Endothelial cell of umbilical vein (primary cell): ENCODE measurements at regions not wholly inside any gene's neighbourhood (a gene's known extent, or its start where the extent isn't known, plus 50 kb on each side); places are given as distances from the start of the nearest gene placed in this dataset.

ENCODE experiments used
- BruUV-seq: library from RNA; stranded (reverse); fragments of 400-500 nt; replicated peaks from 2 replicates; lab custom pipeline; 2021; lab: Mats Ljungman, UMichigan
- CTCF ChIA-PET: fragments of 300-600, 350-600 bp; sonication (Branson Sonifier 250); formaldehyde crosslinking; loops from one replicate; lab custom pipeline; 2021; ENCODE audit warnings: antibody characterized with exemption, inconsistent platforms; lab: Charles Lee
- POLR2A ChIA-PET: fragments of 300-600, 350-600 bp; sonication (Branson Sonifier 250); formaldehyde crosslinking; loops from one replicate; lab custom pipeline; 2021; ENCODE audit warnings: antibody characterized with exemption, inconsistent platforms; lab: Charles Lee
- DNase-seq: peaks from one replicate; pipeline ENCODE4 v3.0.0-alpha.2; 2011; ENCODE audit warnings: low read depth, low spot score
- FAIRE-seq: peaks from 2 replicates; lab custom pipeline; 2011; peaks lifted over from hg19 to GRCh38; lab: Jason Lieb, UNC
- H2AFZ ChIP-seq: 2 replicates; pipeline ENCODE4 v1.6.0; 2012; ENCODE audit warnings: low read depth, low read length, control low read depth, inconsistent platforms
- H3K27ac ChIP-seq: 2 replicates; pipeline ENCODE4 v1.5.1; 2011; ENCODE audit warnings: low read depth, mild to moderate bottlenecking, control low read depth, low read length, moderate library complexity; ENCODE audit not compliant: insufficient read depth
- H3K27me3 ChIP-seq, 2 experiments: 2 replicates each; pipeline versions ENCODE4 v1.6.0 to v1.6.1; 2011; ENCODE audit warnings: low read length in 2 of 2, mixed read lengths in 1 of 2; ENCODE audit not compliant: control insufficient read depth in 2 of 2, insufficient read depth in 2 of 2
- H3K36me3 ChIP-seq, 2 experiments: 2 replicates in 1 of 2; 3 replicates in 1 of 2; pipeline ENCODE4 v1.5.1; 2011; ENCODE audit warnings: low read length in 2 of 2, mild to moderate bottlenecking in 1 of 2, moderate library complexity in 1 of 2; ENCODE audit not compliant: control insufficient read depth in 2 of 2, insufficient read depth in 2 of 2; ENCODE audit errors: extremely low read depth in 1 of 2
- H3K4me1 ChIP-seq: 3 replicates; pipeline ENCODE4 v1.5.1; 2011; ENCODE audit warnings: mild to moderate bottlenecking, low read length; ENCODE audit not compliant: control insufficient read depth, insufficient read depth; ENCODE audit errors: extremely low read depth
- H3K4me2 ChIP-seq: 2 replicates; pipeline ENCODE4 v1.6.1; 2011; ENCODE audit warnings: low read length, control low read depth, mixed read lengths; ENCODE audit not compliant: insufficient read depth
- H3K4me3 ChIP-seq, 3 experiments: fragments of 200-600 bp in 1 of 3; sonication (generic), shearing (Covaris generic) in 1 of 3; replicated peaks in 1 of 3; 2 replicates each; pipeline ENCODE4 v1.5.1; 2011 to 2016; ENCODE audit warnings: control low read depth in 3 of 3, low read length in 3 of 3, mild to moderate bottlenecking in 2 of 3, inconsistent platforms in 1 of 3, low read depth in 1 of 3, moderate library complexity in 1 of 3; ENCODE audit not compliant: insufficient read depth in 1 of 3
- H3K79me2 ChIP-seq: 2 replicates; pipeline ENCODE4 v1.6.0; 2012; ENCODE audit warnings: low read length, inconsistent platforms; ENCODE audit not compliant: control insufficient read depth, insufficient read depth
- H3K9ac ChIP-seq: replicated peaks from 2 replicates; pipeline ENCODE3; 2011; ENCODE audit warnings: low read length, control low read depth; ENCODE audit not compliant: insufficient read depth; ENCODE audit errors: extremely low read depth
- H3K9me1 ChIP-seq: replicated peaks from 3 replicates; pipeline ENCODE4 v1.6.0; 2011; ENCODE audit warnings: mild to moderate bottlenecking, low read length; ENCODE audit not compliant: control insufficient read depth, insufficient read depth; ENCODE audit errors: extremely low read depth
- H3K9me3 ChIP-seq: replicated peaks from 2 replicates; pipeline ENCODE4 v1.5.1; 2012; ENCODE audit warnings: low read length, inconsistent platforms; ENCODE audit not compliant: control insufficient read depth, insufficient read depth
- H4K20me1 ChIP-seq: replicated peaks from 2 replicates; pipeline ENCODE3; 2011; ENCODE audit warnings: mild to moderate bottlenecking, low read length; ENCODE audit not compliant: control insufficient read depth, insufficient read depth; ENCODE audit errors: extremely low read depth
- CTCF ChIP-seq, 2 donors: IDR thresholded peaks; 1 replicate in 1 of 2; 2 replicates in 1 of 2; pipeline ENCODE4 v1.5.1; 2011; ENCODE audit warnings: low read length in 2 of 2, mild to moderate bottlenecking in 2 of 2, moderate library complexity in 2 of 2, control low read depth in 1 of 2, inconsistent platforms in 1 of 2, low read depth in 1 of 2; ENCODE audit not compliant: insufficient read depth in 1 of 2; ENCODE audit errors: extremely low read depth in 1 of 2
- EZH2 ChIP-seq: IDR thresholded peaks from 2 replicates; pipeline ENCODE4 v1.6.1; 2012; ENCODE audit warnings: borderline replicate concordance, low read depth, mild to moderate bottlenecking, moderate library complexity, low read length, inconsistent platforms; ENCODE audit not compliant: severe bottlenecking
- FOS ChIP-seq: IDR thresholded peaks from 2 replicates; pipeline ENCODE4 v1.6.1; 2011; ENCODE audit warnings: mild to moderate bottlenecking, low read length, moderate library complexity, borderline replicate concordance; ENCODE audit not compliant: insufficient read depth
- GATA2 ChIP-seq: IDR thresholded peaks from 2 replicates; pipeline ENCODE4 v1.7.0; 2011; ENCODE audit warnings: low read depth, mild to moderate bottlenecking, moderate library complexity, mixed read lengths, low read length; ENCODE audit not compliant: insufficient read length, insufficient read depth
- JUN ChIP-seq: IDR thresholded peaks from 2 replicates; pipeline ENCODE4 v1.6.1; 2011; ENCODE audit warnings: borderline replicate concordance, low read depth; ENCODE audit not compliant: insufficient read length, insufficient read depth
- MAX ChIP-seq: IDR thresholded peaks from 2 replicates; pipeline ENCODE4 v1.6.1; 2011; ENCODE audit not compliant: insufficient read depth, insufficient read length
- MYC ChIP-seq: IDR thresholded peaks from one replicate; pipeline ENCODE4 v1.6.1; 2011; ENCODE audit warnings: mild to moderate bottlenecking, low read depth, low read length
- POLR2A ChIP-seq: IDR thresholded peaks from 2 replicates; pipeline ENCODE4 v1.6.1; 2012; ENCODE audit warnings: low read depth, mild to moderate bottlenecking, control low read depth, low read length
- POLR2AphosphoS5 ChIP-seq: IDR thresholded peaks from 2 replicates; pipeline ENCODE4 v1.6.1; 2012; ENCODE audit warnings: low read depth, mild to moderate bottlenecking, control low read depth, low read length, moderate library complexity; ENCODE audit not compliant: insufficient read depth
- dilution Hi-C: fragments of 300-500 bp; cut with MboI; formaldehyde crosslinking; loops from one replicate; pipeline ENCODE4 v1.15.0; 2019; ENCODE audit warnings: low sequenced_read_pairs; ENCODE audit not compliant: extremely low pct_ligation_motif_present
- intact Hi-C: fragments of 100-400 bp; cut with micrococcal nuclease; formaldehyde crosslinking; loops from one replicate; pipeline ENCODE4 v1.10.0; 2022

GRCh38 chr9:135006911-135007570, 80.4 kb upstream of the OLFM1 start:
- no TSS peak for BruUV-seq
- FAIRE-seq = no peak
- H3K9me3 ChIP-seq = no peaks in the 10 kb centered on the region
- DNase-seq = no peak
- no peaks in the 10 kb centered on the region for H4K20me1 ChIP-seq
- H3K9me1 ChIP-seq = no peaks in the 10 kb centered on the region
- H3K79me2 ChIP-seq = no peaks in the 10 kb centered on the region
- no peak overlapping the region for H2AFZ ChIP-seq
- H3K36me3 ChIP-seq = no peaks in the 10 kb centered on the region
- ChIA-PET CTCF (no interaction called here), POLR2A (no interaction called here)
- no peak overlapping the region for H3K4me3 ChIP-seq
- no peaks in the 10 kb centered on the region for H3K4me1 ChIP-seq
- no peaks in the 10 kb centered on the region for H3K27me3 ChIP-seq
- H3K9ac ChIP-seq = no peak overlapping the region
- no peak for TF ChIP-seq MAX
- no peak for TF ChIP-seq JUN
- TF ChIP-seq MYC = no peak
- TF ChIP-seq POLR2AphosphoS5 = no peak
- no peak for TF ChIP-seq CTCF (IDR thresholded peaks at IDR 0.05; ENCODE audit: extremely low read depth in 1 of 2, insufficient read depth in 1 of 2, low read depth in 1 of 2, low read length in 2 of 2)
- TF ChIP-seq EZH2 = no peak
- no peak for TF ChIP-seq GATA2
- TF ChIP-seq POLR2A = no peak
- TF ChIP-seq FOS = no peak
- H3K4me2 ChIP-seq = no peak overlapping the region
- no peak overlapping the region for H3K27ac ChIP-seq
- dilution Hi-C loops (no loop called here), intact Hi-C loops (no loop called here)
